H1 (cell line): ENCODE measurements at regions not wholly inside any gene's neighbourhood (a gene's known extent, or its start where the extent isn't known, plus 50 kb on each side); places are given as distances from the start of the nearest gene placed in this dataset.

Experiments
- CTCF ChIA-PET: fragments of 300-600 bp; sonication (Branson Sonifier 250); formaldehyde crosslinking; loops from one replicate; lab custom pipeline; 2021; ENCODE audit not compliant: partially characterized antibody; lab: Charles Lee
- POLR2A ChIA-PET: fragments of 300-600 bp; sonication (Branson Sonifier 250); formaldehyde crosslinking; loops from one replicate; lab custom pipeline; 2021; ENCODE audit warnings: inconsistent platforms; ENCODE audit not compliant: partially characterized antibody; lab: Charles Lee
- DNase-seq, 2 experiments: peaks; one replicate each; pipeline versions ENCODE4 v3.0.0 to v3.0.0-alpha.2; 2010 to 2022; ENCODE audit warnings: low spot score in 2 of 2, low read depth in 1 of 2, mixed read lengths in 1 of 2
- FAIRE-seq: peaks from 2 replicates; lab custom pipeline; 2011; peaks lifted over from hg19 to GRCh38; lab: Jason Lieb, UNC
- H2AFZ ChIP-seq: 2 replicates; pipeline ENCODE4 v1.8.1; 2012; ENCODE audit warnings: low read length, inconsistent platforms
- H2AK5ac ChIP-seq: 2 replicates; pipeline ENCODE4 v1.6.1; 2013; ENCODE audit warnings: low read depth, low read length
- H2BK120ac ChIP-seq: replicated peaks from 2 replicates; pipeline ENCODE3; 2013; ENCODE audit warnings: low read depth, low read length, inconsistent platforms
- H2BK12ac ChIP-seq: 2 replicates; pipeline ENCODE4 v1.6.1; 2013; ENCODE audit warnings: low read depth, low read length
- H2BK15ac ChIP-seq: 2 replicates; pipeline ENCODE4 v1.6.1; 2013; ENCODE audit warnings: low read length
- H2BK20ac ChIP-seq: 2 replicates; pipeline ENCODE4 v1.6.1; 2013; ENCODE audit warnings: low read length
- H2BK5ac ChIP-seq: 2 replicates; pipeline ENCODE4 v1.6.1; 2013; ENCODE audit warnings: low read depth, low read length
- H3K14ac ChIP-seq: 2 replicates; pipeline ENCODE4 v1.6.1; 2013; ENCODE audit warnings: inconsistent platforms; ENCODE audit not compliant: insufficient read length
- H3K18ac ChIP-seq: 2 replicates; pipeline ENCODE4 v1.6.1; 2013; ENCODE audit warnings: low read length; ENCODE audit errors: extremely low read depth
- H3K23ac ChIP-seq: 2 replicates; pipeline ENCODE4 v1.6.1; 2013; ENCODE audit warnings: inconsistent platforms; ENCODE audit not compliant: insufficient read length
- H3K23me2 ChIP-seq: 2 replicates; pipeline ENCODE4 v1.6.1; 2013; ENCODE audit warnings: low read depth, low read length
- H3K27ac ChIP-seq: 2 replicates; pipeline ENCODE4 v1.6.1; 2011; ENCODE audit warnings: low read depth, low read length, inconsistent platforms
- H3K27me3 ChIP-seq, 4 experiments: replicated peaks in 1 of 4; 1 replicate in 1 of 4; 2 replicates in 3 of 4; pipeline versions ENCODE4 v1.6.1 to v1.8.1; 2011 to 2013; ENCODE audit warnings: low read length in 3 of 4, mild to moderate bottlenecking in 3 of 4, inconsistent platforms in 2 of 4, mixed read lengths in 2 of 4, moderate library complexity in 1 of 4; ENCODE audit not compliant: control insufficient read depth in 3 of 4, insufficient read depth in 3 of 4; ENCODE audit errors: extremely low read depth in 1 of 4
- H3K36me3 ChIP-seq, 4 experiments: 2 replicates each; pipeline versions ENCODE4 v1.6.1 to v1.8.1; 2011 to 2013; ENCODE audit warnings: mild to moderate bottlenecking in 4 of 4, low read length in 3 of 4, moderate library complexity in 2 of 4, control low read depth in 1 of 4, inconsistent platforms in 1 of 4; ENCODE audit not compliant: insufficient read depth in 4 of 4, control insufficient read depth in 2 of 4
- H3K4ac ChIP-seq: replicated peaks from 2 replicates; pipeline ENCODE3; 2013; ENCODE audit warnings: low read length, low read depth, mixed read lengths, inconsistent platforms; ENCODE audit not compliant: insufficient read length
- H3K4me1 ChIP-seq, 4 experiments: replicated peaks in 1 of 4; 1 replicate in 1 of 4; 2 replicates in 3 of 4; pipeline versions ENCODE4 v1.6.1 to v1.8.1; 2011 to 2013; ENCODE audit warnings: low read length in 3 of 4, inconsistent platforms in 2 of 4, mixed read lengths in 1 of 4; ENCODE audit not compliant: insufficient read depth in 4 of 4, control insufficient read depth in 3 of 4
- H3K4me2 ChIP-seq, 2 experiments: 2 replicates each; pipeline versions ENCODE4 v1.6.1 to v1.8.1; 2011 to 2013; ENCODE audit warnings: low read depth in 2 of 2, low read length in 2 of 2, control low read depth in 1 of 2, inconsistent platforms in 1 of 2, mild to moderate bottlenecking in 1 of 2; ENCODE audit not compliant: insufficient read depth in 1 of 2
- H3K4me3 ChIP-seq, 4 experiments: fragments of 200-600, 300-600 bp in 1 of 4; sonication (generic), shearing (Covaris generic), sonication (Bioruptor Twin) in 1 of 4; 2 replicates each; pipeline versions ENCODE4 v1.5.1 to v1.8.1; 2011 to 2016; ENCODE audit warnings: low read length in 4 of 4, low read depth in 3 of 4, control low read depth in 2 of 4, inconsistent platforms in 2 of 4, mild to moderate bottlenecking in 2 of 4, mixed read lengths in 1 of 4, moderate library complexity in 1 of 4; ENCODE audit not compliant: insufficient read depth in 2 of 4; ENCODE audit errors: extremely low read depth in 1 of 4
- H3K56ac ChIP-seq: replicated peaks from 2 replicates; pipeline ENCODE3; 2013; ENCODE audit warnings: low read depth, mild to moderate bottlenecking, mixed read lengths, low read length, inconsistent platforms; ENCODE audit not compliant: insufficient read length
- H3K79me1 ChIP-seq: 2 replicates; pipeline ENCODE4 v1.6.1; 2013; ENCODE audit warnings: low read depth, low read length, control low read depth
- H3K79me2 ChIP-seq, 2 experiments: 2 replicates each; pipeline versions ENCODE4 v1.6.1 to v1.8.1; 2012 to 2013; ENCODE audit warnings: low read length in 2 of 2, mild to moderate bottlenecking in 2 of 2, inconsistent platforms in 1 of 2; ENCODE audit not compliant: insufficient read depth in 2 of 2, control insufficient read depth in 1 of 2
- H3K9ac ChIP-seq, 4 experiments: replicated peaks in 1 of 4; 1 replicate in 1 of 4; 2 replicates in 3 of 4; pipeline versions ENCODE4 v1.6.1 to v1.8.1; 2011 to 2013; ENCODE audit warnings: low read depth in 3 of 4, low read length in 3 of 4, control low read depth in 2 of 4, mild to moderate bottlenecking in 2 of 4, moderate library complexity in 2 of 4, inconsistent platforms in 1 of 4; ENCODE audit errors: extremely low read depth in 1 of 4
- H3K9me3 ChIP-seq, 2 experiments: 2 replicates each; pipeline versions ENCODE4 v1.6.1 to v1.8.1; 2012 to 2013; ENCODE audit warnings: mild to moderate bottlenecking in 2 of 2, moderate library complexity in 2 of 2, control low read depth in 1 of 2, inconsistent platforms in 1 of 2, low read depth in 1 of 2, low read length in 1 of 2, mixed read lengths in 1 of 2; ENCODE audit not compliant: insufficient read depth in 2 of 2
- H4K20me1 ChIP-seq, 2 experiments: replicated peaks in 1 of 2; 2 replicates each; pipeline versions ENCODE3 to v1.8.1; 2011 to 2013; ENCODE audit warnings: inconsistent platforms in 2 of 2, low read length in 2 of 2, mild to moderate bottlenecking in 1 of 2; ENCODE audit not compliant: insufficient read depth in 2 of 2, control insufficient read depth in 1 of 2
- H4K5ac ChIP-seq: 2 replicates; pipeline ENCODE4 v1.6.1; 2013; ENCODE audit warnings: low read length, low read depth, mixed read lengths, inconsistent platforms; ENCODE audit not compliant: insufficient read length
- H4K8ac ChIP-seq: 2 replicates; pipeline ENCODE4 v1.8.0; 2013; ENCODE audit warnings: mild to moderate bottlenecking, moderate library complexity, low read length, inconsistent platforms; ENCODE audit not compliant: insufficient read depth; ENCODE audit errors: extremely low read depth
- H4K91ac ChIP-seq: replicated peaks from 2 replicates; pipeline ENCODE3; 2013; ENCODE audit warnings: low read length, mixed read lengths, inconsistent platforms; ENCODE audit not compliant: insufficient read length
- BACH1 ChIP-seq: IDR thresholded peaks from 2 replicates; pipeline ENCODE4 v1.6.1; 2012; ENCODE audit warnings: low read length, improper control_type of control experiment
- CBX8 ChIP-seq: fragments of 300-800, 300-1000 bp; sonication (generic); IDR thresholded peaks from 2 replicates; pipeline ENCODE4 v1.7.1; 2016; ENCODE audit warnings: low read depth, low read length, borderline replicate concordance
- CHD1 ChIP-seq: IDR thresholded peaks from 2 replicates; pipeline ENCODE4 v1.6.1; 2012; ENCODE audit warnings: low read depth, low read length, improper control_type of control experiment
- CTBP2 ChIP-seq: IDR thresholded peaks from 2 replicates; pipeline ENCODE4 v1.7.0; 2011; ENCODE audit warnings: borderline replicate concordance, mild to moderate bottlenecking, moderate library complexity, mixed read lengths, low read length; ENCODE audit not compliant: insufficient read depth, insufficient read length
- HDAC2 ChIP-seq, 2 experiments: fragments of 300-600 bp in 1 of 2; sonication (generic) in 1 of 2; IDR thresholded peaks; 2 replicates each; pipeline ENCODE4 v1.6.1; 2011 to 2012; ENCODE audit warnings: low read depth in 2 of 2, low read length in 2 of 2, mild to moderate bottlenecking in 2 of 2, moderate library complexity in 2 of 2, borderline replicate concordance in 1 of 2, inconsistent platforms in 1 of 2
- KDM4A ChIP-seq: IDR thresholded peaks from one replicate; pipeline ENCODE4 v1.7.1; 2012; ENCODE audit warnings: low read depth, mild to moderate bottlenecking, moderate library complexity, low read length, inconsistent platforms; ENCODE audit not compliant: severe bottlenecking
- MAFK ChIP-seq: IDR thresholded peaks from 2 replicates; pipeline ENCODE4 v1.6.1; 2012; ENCODE audit warnings: low read depth, mild to moderate bottlenecking, improper control_type of control experiment, low read length
- RAD21 ChIP-seq, 2 experiments: IDR thresholded peaks in 1 of 2; conservative IDR thresholded peaks in 1 of 2; 2 replicates each; pipeline ENCODE4 v1.6.1; 2011; ENCODE audit warnings: low read depth in 2 of 2, low read length in 2 of 2, improper control_type of control experiment in 1 of 2, inconsistent platforms in 1 of 2, mild to moderate bottlenecking in 1 of 2, moderate library complexity in 1 of 2
- RXRA ChIP-seq: IDR thresholded peaks from 2 replicates; pipeline ENCODE4 v1.6.1; 2011; ENCODE audit warnings: low read depth, mild to moderate bottlenecking, low read length, moderate library complexity; ENCODE audit not compliant: insufficient read depth
- SRF ChIP-seq: IDR thresholded peaks from 2 replicates; pipeline ENCODE4 v1.6.1; 2011; ENCODE audit warnings: mild to moderate bottlenecking, low read depth, low read length, moderate library complexity
- TAF7 ChIP-seq: optimal IDR thresholded peaks from 2 replicates; pipeline ENCODE3; 2011; ENCODE audit warnings: low read depth, mild to moderate bottlenecking, inconsistent platforms, low read length, moderate library complexity, borderline replicate concordance
- WGBS, 2 experiments: shearing (Covaris generic) in 1 of 2; methylation state at CpG; one replicate each; pipeline versions ENCODE4 v1.1.6 to v1.1.7; 2013 to 2015; ENCODE audit warnings: low lambda C conversion rate in 2 of 2, mixed read lengths in 2 of 2, inconsistent platforms in 1 of 2, low coverage in 1 of 2, missing lambda C conversion rate in 1 of 2; ENCODE audit not compliant: insufficient replicate concordance in 2 of 2, insufficient coverage in 1 of 2, insufficient read length in 1 of 2; ENCODE audit errors: extremely low coverage in 1 of 2, missing lambda C conversion rate in 1 of 2; 5-methylcytosine and 5-hydroxymethylcytosine counted together

- Histone ChIP-seq H3K9ac (no peak overlapping the region), H3K9me3 (no peaks in the 10 kb centered on the region), H2BK5ac (no peak overlapping the region), H2AFZ (peak overlapping the region; percentile 82), H3K18ac (no peak overlapping the region), H3K23ac (no peak overlapping the region), H4K5ac (no peak overlapping the region), H3K56ac (no peak overlapping the region), H4K91ac (no peak overlapping the region), H3K79me1 (no peaks in the 10 kb centered on the region), H2BK120ac (no peak overlapping the region), H4K8ac (no peak overlapping the region), H3K14ac (no peak overlapping the region), H2BK20ac (no peak overlapping the region), H2BK15ac (no peak overlapping the region), H3K4ac (no peak overlapping the region), H3K27me3 (no peaks in the 10 kb centered on the region), H3K4me2 (no peak overlapping the region), H2AK5ac (no peak overlapping the region), H3K27ac (no peak overlapping the region), H3K4me3 (no peak overlapping the region), H3K36me3 (no peaks in the 10 kb centered on the region), H4K20me1 (no peaks in the 10 kb centered on the region), H3K23me2 (no peaks in the 10 kb centered on the region), H3K4me1 (peaks cover 0 to 4% (median 0%) of the 10 kb centered on the region in 4 experiments; a peak in 2 of 7 replicates), H2BK12ac (no peak overlapping the region), H3K79me2 (no peaks in the 10 kb centered on the region)
- FAIRE-seq, result no peak
- POLR2A ChIA-PET, result no interaction called here
- 83% methylated on average over 7 of the region's 7 CpGs; no CpG with 5 or more reads in 1 of the 2 experiments for WGBS, 2 experiments
- no peak for DNase-seq
- CTCF ChIA-PET, result interaction anchor here (0.9 to 3.7 kb wide), 9 partner anchors 9 to 112 kb away, joined by 3 to 23 read pairs (median 4); no protein-coding TSS in a partner anchor
- no peak for TF ChIP-seq SRF
- TF ChIP-seq CBX8, result no peak
- TF ChIP-seq RXRA, result no peak
- TF ChIP-seq TAF7, result no peak
- TF ChIP-seq HDAC2 (IDR thresholded peaks at IDR 0.05; ENCODE audit: borderline replicate concordance in 1 of 2, low read depth in 2 of 2, low read length in 2 of 2), result no peak
- no peak for TF ChIP-seq CHD1
- peak; percentile 88 for TF ChIP-seq BACH1
- peak; percentile 67 for TF ChIP-seq MAFK
- no peak for TF ChIP-seq CTBP2
- TF ChIP-seq KDM4A, result no peak
- TF ChIP-seq RAD21 (IDR thresholded peaks at IDR 0.05 in 1 of 2, conservative IDR thresholded peaks at IDR 0.05 in 1 of 2; ENCODE audit: low read depth in 2 of 2, low read length in 2 of 2), result peak in 1 of 2 experiments; percentile 3; a peak in 1 of 4 replicates
Measured at GRCh38 chr4:180558427-180558826, 1684.8 kb upstream of the TENM3 start.
